H1 (cell line): ENCODE measurements at regions not wholly inside any gene's neighbourhood (a gene's known extent, or its start where the extent isn't known, plus 50 kb on each side); places are given as distances from the start of the nearest gene placed in this dataset.

ENCODE experiments used
- CTCF ChIA-PET: fragments of 300-600 bp; sonication (Branson Sonifier 250); formaldehyde crosslinking; loops from one replicate; lab custom pipeline; 2021; ENCODE audit not compliant: partially characterized antibody; lab: Charles Lee
- POLR2A ChIA-PET: fragments of 300-600 bp; sonication (Branson Sonifier 250); formaldehyde crosslinking; loops from one replicate; lab custom pipeline; 2021; ENCODE audit warnings: inconsistent platforms; ENCODE audit not compliant: partially characterized antibody; lab: Charles Lee
- DNase-seq, 2 experiments: peaks; one replicate each; pipeline versions ENCODE4 v3.0.0 to v3.0.0-alpha.2; 2010 to 2022; ENCODE audit warnings: low spot score in 2 of 2, low read depth in 1 of 2, mixed read lengths in 1 of 2
- FAIRE-seq: peaks from 2 replicates; lab custom pipeline; 2011; peaks lifted over from hg19 to GRCh38; lab: Jason Lieb, UNC
- H2AFZ ChIP-seq: 2 replicates; pipeline ENCODE4 v1.8.1; 2012; ENCODE audit warnings: low read length, inconsistent platforms
- H2AK5ac ChIP-seq: 2 replicates; pipeline ENCODE4 v1.6.1; 2013; ENCODE audit warnings: low read depth, low read length
- H2BK120ac ChIP-seq: replicated peaks from 2 replicates; pipeline ENCODE3; 2013; ENCODE audit warnings: low read depth, low read length, inconsistent platforms
- H2BK12ac ChIP-seq: 2 replicates; pipeline ENCODE4 v1.6.1; 2013; ENCODE audit warnings: low read depth, low read length
- H2BK15ac ChIP-seq: 2 replicates; pipeline ENCODE4 v1.6.1; 2013; ENCODE audit warnings: low read length
- H2BK20ac ChIP-seq: 2 replicates; pipeline ENCODE4 v1.6.1; 2013; ENCODE audit warnings: low read length
- H2BK5ac ChIP-seq: 2 replicates; pipeline ENCODE4 v1.6.1; 2013; ENCODE audit warnings: low read depth, low read length
- H3K14ac ChIP-seq: 2 replicates; pipeline ENCODE4 v1.6.1; 2013; ENCODE audit warnings: inconsistent platforms; ENCODE audit not compliant: insufficient read length
- H3K18ac ChIP-seq: 2 replicates; pipeline ENCODE4 v1.6.1; 2013; ENCODE audit warnings: low read length; ENCODE audit errors: extremely low read depth
- H3K23ac ChIP-seq: 2 replicates; pipeline ENCODE4 v1.6.1; 2013; ENCODE audit warnings: inconsistent platforms; ENCODE audit not compliant: insufficient read length
- H3K23me2 ChIP-seq: 2 replicates; pipeline ENCODE4 v1.6.1; 2013; ENCODE audit warnings: low read depth, low read length
- H3K27ac ChIP-seq: 2 replicates; pipeline ENCODE4 v1.6.1; 2011; ENCODE audit warnings: low read depth, low read length, inconsistent platforms
- H3K27me3 ChIP-seq, 4 experiments: replicated peaks in 1 of 4; 1 replicate in 1 of 4; 2 replicates in 3 of 4; pipeline versions ENCODE4 v1.6.1 to v1.8.1; 2011 to 2013; ENCODE audit warnings: low read length in 3 of 4, mild to moderate bottlenecking in 3 of 4, inconsistent platforms in 2 of 4, mixed read lengths in 2 of 4, moderate library complexity in 1 of 4; ENCODE audit not compliant: control insufficient read depth in 3 of 4, insufficient read depth in 3 of 4; ENCODE audit errors: extremely low read depth in 1 of 4
- H3K36me3 ChIP-seq, 4 experiments: 2 replicates each; pipeline versions ENCODE4 v1.6.1 to v1.8.1; 2011 to 2013; ENCODE audit warnings: mild to moderate bottlenecking in 4 of 4, low read length in 3 of 4, moderate library complexity in 2 of 4, control low read depth in 1 of 4, inconsistent platforms in 1 of 4; ENCODE audit not compliant: insufficient read depth in 4 of 4, control insufficient read depth in 2 of 4
- H3K4ac ChIP-seq: replicated peaks from 2 replicates; pipeline ENCODE3; 2013; ENCODE audit warnings: low read length, low read depth, mixed read lengths, inconsistent platforms; ENCODE audit not compliant: insufficient read length
- H3K4me1 ChIP-seq, 4 experiments: replicated peaks in 1 of 4; 1 replicate in 1 of 4; 2 replicates in 3 of 4; pipeline versions ENCODE4 v1.6.1 to v1.8.1; 2011 to 2013; ENCODE audit warnings: low read length in 3 of 4, inconsistent platforms in 2 of 4, mixed read lengths in 1 of 4; ENCODE audit not compliant: insufficient read depth in 4 of 4, control insufficient read depth in 3 of 4
- H3K4me2 ChIP-seq, 2 experiments: 2 replicates each; pipeline versions ENCODE4 v1.6.1 to v1.8.1; 2011 to 2013; ENCODE audit warnings: low read depth in 2 of 2, low read length in 2 of 2, control low read depth in 1 of 2, inconsistent platforms in 1 of 2, mild to moderate bottlenecking in 1 of 2; ENCODE audit not compliant: insufficient read depth in 1 of 2
- H3K4me3 ChIP-seq, 4 experiments: fragments of 200-600, 300-600 bp in 1 of 4; sonication (generic), shearing (Covaris generic), sonication (Bioruptor Twin) in 1 of 4; 2 replicates each; pipeline versions ENCODE4 v1.5.1 to v1.8.1; 2011 to 2016; ENCODE audit warnings: low read length in 4 of 4, low read depth in 3 of 4, control low read depth in 2 of 4, inconsistent platforms in 2 of 4, mild to moderate bottlenecking in 2 of 4, mixed read lengths in 1 of 4, moderate library complexity in 1 of 4; ENCODE audit not compliant: insufficient read depth in 2 of 4; ENCODE audit errors: extremely low read depth in 1 of 4
- H3K56ac ChIP-seq: replicated peaks from 2 replicates; pipeline ENCODE3; 2013; ENCODE audit warnings: low read depth, mild to moderate bottlenecking, mixed read lengths, low read length, inconsistent platforms; ENCODE audit not compliant: insufficient read length
- H3K79me1 ChIP-seq: 2 replicates; pipeline ENCODE4 v1.6.1; 2013; ENCODE audit warnings: low read depth, low read length, control low read depth
- H3K79me2 ChIP-seq, 2 experiments: 2 replicates each; pipeline versions ENCODE4 v1.6.1 to v1.8.1; 2012 to 2013; ENCODE audit warnings: low read length in 2 of 2, mild to moderate bottlenecking in 2 of 2, inconsistent platforms in 1 of 2; ENCODE audit not compliant: insufficient read depth in 2 of 2, control insufficient read depth in 1 of 2
- H3K9ac ChIP-seq, 4 experiments: replicated peaks in 1 of 4; 1 replicate in 1 of 4; 2 replicates in 3 of 4; pipeline versions ENCODE4 v1.6.1 to v1.8.1; 2011 to 2013; ENCODE audit warnings: low read depth in 3 of 4, low read length in 3 of 4, control low read depth in 2 of 4, mild to moderate bottlenecking in 2 of 4, moderate library complexity in 2 of 4, inconsistent platforms in 1 of 4; ENCODE audit errors: extremely low read depth in 1 of 4
- H3K9me3 ChIP-seq, 2 experiments: 2 replicates each; pipeline versions ENCODE4 v1.6.1 to v1.8.1; 2012 to 2013; ENCODE audit warnings: mild to moderate bottlenecking in 2 of 2, moderate library complexity in 2 of 2, control low read depth in 1 of 2, inconsistent platforms in 1 of 2, low read depth in 1 of 2, low read length in 1 of 2, mixed read lengths in 1 of 2; ENCODE audit not compliant: insufficient read depth in 2 of 2
- H4K20me1 ChIP-seq, 2 experiments: replicated peaks in 1 of 2; 2 replicates each; pipeline versions ENCODE3 to v1.8.1; 2011 to 2013; ENCODE audit warnings: inconsistent platforms in 2 of 2, low read length in 2 of 2, mild to moderate bottlenecking in 1 of 2; ENCODE audit not compliant: insufficient read depth in 2 of 2, control insufficient read depth in 1 of 2
- H4K5ac ChIP-seq: 2 replicates; pipeline ENCODE4 v1.6.1; 2013; ENCODE audit warnings: low read length, low read depth, mixed read lengths, inconsistent platforms; ENCODE audit not compliant: insufficient read length
- H4K8ac ChIP-seq: 2 replicates; pipeline ENCODE4 v1.8.0; 2013; ENCODE audit warnings: mild to moderate bottlenecking, moderate library complexity, low read length, inconsistent platforms; ENCODE audit not compliant: insufficient read depth; ENCODE audit errors: extremely low read depth
- H4K91ac ChIP-seq: replicated peaks from 2 replicates; pipeline ENCODE3; 2013; ENCODE audit warnings: low read length, mixed read lengths, inconsistent platforms; ENCODE audit not compliant: insufficient read length
- MAFK ChIP-seq: IDR thresholded peaks from 2 replicates; pipeline ENCODE4 v1.6.1; 2012; ENCODE audit warnings: low read depth, mild to moderate bottlenecking, improper control_type of control experiment, low read length
- SP2 ChIP-seq: IDR thresholded peaks from 2 replicates; pipeline ENCODE4 v1.6.1; 2012; ENCODE audit warnings: mild to moderate bottlenecking, low read length, inconsistent platforms
- WGBS, 2 experiments: shearing (Covaris generic) in 1 of 2; methylation state at CpG; one replicate each; pipeline versions ENCODE4 v1.1.6 to v1.1.7; 2013 to 2015; ENCODE audit warnings: low lambda C conversion rate in 2 of 2, mixed read lengths in 2 of 2, inconsistent platforms in 1 of 2, low coverage in 1 of 2, missing lambda C conversion rate in 1 of 2; ENCODE audit not compliant: insufficient replicate concordance in 2 of 2, insufficient coverage in 1 of 2, insufficient read length in 1 of 2; ENCODE audit errors: extremely low coverage in 1 of 2, missing lambda C conversion rate in 1 of 2; 5-methylcytosine and 5-hydroxymethylcytosine counted together

DNA sequence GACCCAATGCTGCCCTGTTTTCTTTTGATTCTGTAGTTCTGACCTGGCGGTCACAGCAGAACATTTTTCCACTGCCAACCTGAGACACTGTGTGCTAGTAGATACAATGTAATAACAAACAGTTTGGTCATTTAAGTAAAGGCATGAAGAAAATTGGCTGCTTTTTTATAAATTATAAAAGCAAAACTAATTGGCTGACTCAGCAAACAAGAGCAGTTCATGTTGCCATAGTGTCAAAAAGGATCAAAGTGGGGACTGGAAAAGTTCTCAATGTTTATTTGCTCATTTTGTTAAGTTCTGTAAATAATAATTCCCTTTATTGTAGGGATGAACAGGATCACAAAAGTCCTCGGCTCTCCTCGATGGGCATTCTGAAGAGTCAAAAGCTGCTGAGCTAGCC lies 599.5 kb downstream of the PKHD1 start:
- Histone ChIP-seq H3K79me1 (no peaks in the 10 kb centered on the region), H4K8ac (no peak overlapping the region), H3K79me2 (no peaks in the 10 kb centered on the region), H2AFZ (no peak overlapping the region), H2BK15ac (no peak overlapping the region), H3K9me3 (peaks cover 7 to 13% of the 10 kb centered on the region in 2 experiments; a peak in 3 of 4 replicates), H4K20me1 (no peaks in the 10 kb centered on the region), H3K4me1 (no peaks in the 10 kb centered on the region), H3K27me3 (no peaks in the 10 kb centered on the region), H3K56ac (no peak overlapping the region), H3K36me3 (no peaks in the 10 kb centered on the region), H2BK20ac (no peak overlapping the region), H3K18ac (no peak overlapping the region), H3K4me3 (no peak overlapping the region), H3K14ac (no peak overlapping the region), H4K5ac (no peak overlapping the region), H3K4me2 (no peak overlapping the region), H2BK5ac (no peak overlapping the region), H2AK5ac (no peak overlapping the region), H3K23ac (no peak overlapping the region), H4K91ac (no peak overlapping the region), H3K23me2 (no peaks in the 10 kb centered on the region; the same call in 1 of the 2 replicates), H2BK120ac (no peak overlapping the region), H3K27ac (no peak overlapping the region), H3K9ac (no peak overlapping the region), H2BK12ac (no peak overlapping the region), H3K4ac (no peak overlapping the region)
- POLR2A ChIA-PET = no interaction called here
- no peak for FAIRE-seq
- TF ChIP-seq SP2 (no peak), MAFK (peak; percentile 81; the same call in 1 of the 2 replicates)
- no peak for DNase-seq
- CTCF ChIA-PET = no interaction called here
- 76% methylated on average over 3 of the region's 3 CpGs; no CpG with 5 or more reads in 1 of the 2 experiments for WGBS, 2 experiments
